ENCODE measurements at regions not wholly inside any gene's neighbourhood (a gene's known extent, or its start where the extent isn't known, plus 50 kb on each side); places are given as distances from the start of the nearest gene placed in this dataset.

DNA sequence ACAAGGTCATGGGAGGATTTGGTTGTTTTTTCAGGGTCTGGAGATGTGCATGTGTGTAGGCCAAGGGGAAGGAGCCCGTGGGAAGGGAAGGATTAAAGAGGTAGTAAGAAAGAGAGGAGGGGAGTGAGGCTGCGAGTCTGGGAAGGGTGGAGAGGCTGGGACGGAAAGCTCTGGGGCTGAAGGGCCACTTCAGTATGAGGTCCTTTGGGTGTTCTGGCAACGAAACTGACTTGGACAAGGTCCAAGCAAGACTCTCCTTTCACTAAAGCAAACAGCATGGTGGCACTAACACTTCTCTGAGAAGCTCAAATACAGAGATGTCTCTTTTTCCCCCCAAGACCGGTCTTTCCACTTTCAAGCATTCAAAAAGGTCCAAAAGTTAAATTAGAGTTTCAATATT lies 394.5 kb downstream of the ARHGEF28 start:
- WGBS, 2 donors: 87 to 91% methylated on average over 5 of the region's 5 CpGs
- H3K4me1 ChIP-seq: no peaks in the 10 kb centered on the region
- no peak overlapping the region for H3K4me3 ChIP-seq
- intact Hi-C loops (cut with DNase I; ENCODE audit: low total_unique reads): no loop called here
- DNase-seq: no peak
- H3K36me3 ChIP-seq (ENCODE audit: low read depth, missing control alignments): no peaks in the 10 kb centered on the region
- H3K9me3 ChIP-seq: no peaks in the 10 kb centered on the region
- TF ChIP-seq, protein P1, sequence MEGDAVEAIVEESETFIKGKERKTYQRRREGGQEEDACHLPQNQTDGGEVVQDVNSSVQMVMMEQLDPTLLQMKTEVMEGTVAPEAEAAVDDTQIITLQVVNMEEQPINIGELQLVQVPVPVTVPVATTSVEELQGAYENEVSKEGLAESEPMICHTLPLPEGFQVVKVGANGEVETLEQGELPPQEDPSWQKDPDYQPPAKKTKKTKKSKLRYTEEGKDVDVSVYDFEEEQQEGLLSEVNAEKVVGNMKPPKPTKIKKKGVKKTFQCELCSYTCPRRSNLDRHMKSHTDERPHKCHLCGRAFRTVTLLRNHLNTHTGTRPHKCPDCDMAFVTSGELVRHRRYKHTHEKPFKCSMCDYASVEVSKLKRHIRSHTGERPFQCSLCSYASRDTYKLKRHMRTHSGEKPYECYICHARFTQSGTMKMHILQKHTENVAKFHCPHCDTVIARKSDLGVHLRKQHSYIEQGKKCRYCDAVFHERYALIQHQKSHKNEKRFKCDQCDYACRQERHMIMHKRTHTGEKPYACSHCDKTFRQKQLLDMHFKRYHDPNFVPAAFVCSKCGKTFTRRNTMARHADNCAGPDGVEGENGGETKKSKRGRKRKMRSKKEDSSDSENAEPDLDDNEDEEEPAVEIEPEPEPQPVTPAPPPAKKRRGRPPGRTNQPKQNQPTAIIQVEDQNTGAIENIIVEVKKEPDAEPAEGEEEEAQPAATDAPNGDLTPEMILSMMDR (IDR thresholded peaks at IDR 0.05): no peak
- no peak for TF ChIP-seq POLR2A (IDR thresholded peaks at IDR 0.05)
- no peak overlapping the region for H3K27ac ChIP-seq
- no peaks in the 10 kb centered on the region for H3K27me3 ChIP-seq

DNA sequence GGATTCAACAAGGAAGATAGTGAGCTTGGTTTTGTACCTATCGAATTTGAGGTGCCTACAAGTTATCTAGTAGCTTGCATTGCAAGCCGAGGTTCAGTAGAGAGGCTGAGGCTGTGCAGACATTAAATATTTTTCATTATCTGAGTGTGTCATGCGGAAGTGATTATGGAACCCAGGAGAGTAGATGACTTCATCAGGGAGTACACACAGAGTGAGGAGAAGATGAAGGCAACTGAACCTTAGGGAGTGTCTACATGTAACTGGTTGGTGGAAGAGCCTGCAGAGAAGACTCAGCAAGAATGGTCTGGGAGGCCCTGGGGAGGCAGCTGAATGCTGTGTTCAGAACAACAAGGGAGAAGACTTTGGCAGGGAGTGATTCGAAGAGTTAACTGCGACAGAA lies 393.9 kb downstream of the ARHGEF28 start:
- Histone ChIP-seq H3K4me1 (no peaks in the 10 kb centered on the region), H3K36me3 (ENCODE audit: low read depth, missing control alignments) (no peaks in the 10 kb centered on the region), H3K27ac (no peak overlapping the region), H3K27me3 (no peaks in the 10 kb centered on the region), H3K4me3 (no peak overlapping the region), H3K9me3 (no peaks in the 10 kb centered on the region)
- TF ChIP-seq, protein P1 (IDR thresholded peaks at IDR 0.05): no peak
- TF ChIP-seq POLR2A (IDR thresholded peaks at IDR 0.05): no peak
- intact Hi-C loops (cut with DNase I; ENCODE audit: low total_unique reads): no loop called here
- WGBS, 2 donors: 91 to 92% methylated on average over 5 of the region's 5 CpGs
- no peak for DNase-seq

DNA sequence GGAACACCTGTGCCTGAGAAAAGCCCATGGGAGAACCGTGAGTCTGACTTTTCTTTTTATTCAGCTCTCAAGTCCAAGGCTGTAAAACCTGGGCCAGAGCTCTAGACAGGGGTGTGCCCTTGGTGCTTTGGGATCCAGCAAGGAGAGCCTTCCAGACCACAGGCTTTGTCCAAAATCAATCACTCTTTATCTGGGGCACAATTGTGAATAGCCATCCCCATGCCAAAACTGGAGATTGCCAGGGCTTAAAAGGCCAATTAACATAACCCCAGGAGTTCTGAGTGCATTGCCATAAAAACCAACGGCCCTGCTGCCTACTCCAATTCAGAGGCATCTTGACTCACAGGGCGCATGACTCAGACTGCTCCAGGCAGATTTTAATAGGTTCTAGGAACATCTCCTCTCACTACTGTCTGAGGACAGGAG lies 391.8 kb downstream of the ARHGEF28 start:
- H3K27me3 ChIP-seq: no peaks in the 10 kb centered on the region
- no peak overlapping the region for H3K4me3 ChIP-seq
- no peak overlapping the region for H3K27ac ChIP-seq
- H3K9me3 ChIP-seq: no peaks in the 10 kb centered on the region
- no peaks in the 10 kb centered on the region for H3K4me1 ChIP-seq
- intact Hi-C loops (cut with DNase I; ENCODE audit: low total_unique reads): no loop called here
- H3K36me3 ChIP-seq (ENCODE audit: low read depth, missing control alignments): no peaks in the 10 kb centered on the region
- no peak for TF ChIP-seq POLR2A (IDR thresholded peaks at IDR 0.05)
- TF ChIP-seq, protein P1 (IDR thresholded peaks at IDR 0.05): no peak
- no peak for DNase-seq
- 62 to 76% methylated on average over 3 of the region's 3 CpGs for WGBS, 2 donors

DNA sequence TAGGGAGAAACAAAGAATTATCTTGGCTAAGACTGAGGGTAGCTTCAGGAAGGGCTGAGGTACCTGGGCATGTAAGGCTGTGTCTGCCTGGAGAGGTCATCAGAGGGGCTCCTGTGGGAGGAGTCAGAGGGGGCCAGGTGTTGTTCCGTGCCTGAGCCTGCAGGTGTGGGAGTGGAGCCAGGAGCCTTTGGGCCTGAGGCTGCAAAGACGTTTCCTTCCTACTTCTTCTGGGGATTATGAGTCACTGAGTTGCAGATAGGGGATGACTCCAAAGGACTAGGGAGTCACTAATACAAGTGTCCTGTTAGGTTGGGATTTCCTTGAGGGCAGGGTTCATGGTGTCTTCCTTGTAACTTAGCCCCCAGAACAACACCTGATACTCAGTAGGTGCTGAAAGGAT lies 391.1 kb downstream of the ARHGEF28 start:
- no peak overlapping the region for H3K4me3 ChIP-seq
- no peaks in the 10 kb centered on the region for H3K27me3 ChIP-seq
- 54 to 61% methylated on average over 2 of the region's 2 CpGs for WGBS, 2 donors
- intact Hi-C loops (cut with DNase I; ENCODE audit: low total_unique reads): no loop called here
- no peak overlapping the region for H3K27ac ChIP-seq
- no peak for DNase-seq
- no peaks in the 10 kb centered on the region for H3K4me1 ChIP-seq
- TF ChIP-seq, protein P1 (IDR thresholded peaks at IDR 0.05): no peak
- TF ChIP-seq POLR2A (IDR thresholded peaks at IDR 0.05): no peak
- no peaks in the 10 kb centered on the region for H3K36me3 ChIP-seq (ENCODE audit: low read depth, missing control alignments)
- no peaks in the 10 kb centered on the region for H3K9me3 ChIP-seq

DNA sequence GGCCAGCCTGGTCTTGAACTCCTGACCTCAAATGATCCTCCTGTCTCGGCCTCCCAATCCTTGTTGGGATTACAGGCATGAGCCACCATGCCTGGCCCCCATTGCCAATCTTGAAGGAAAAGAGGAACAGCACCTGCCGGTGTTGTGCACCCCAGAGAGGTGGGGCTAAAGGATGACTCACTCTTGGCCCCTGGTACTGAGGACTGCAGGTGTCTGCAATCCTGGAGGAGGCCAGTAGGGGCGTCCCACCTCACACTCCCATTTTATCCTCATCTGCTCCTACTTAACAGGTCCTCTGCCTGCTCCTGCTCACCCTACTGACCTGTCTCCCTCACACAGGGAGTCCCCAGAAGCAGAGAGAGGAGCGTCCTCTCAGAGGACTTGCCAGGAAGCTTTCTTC lies 390.4 kb downstream of the ARHGEF28 start:
- Histone ChIP-seq H3K4me1 (no peaks in the 10 kb centered on the region), H3K27me3 (no peaks in the 10 kb centered on the region), H3K9me3 (no peaks in the 10 kb centered on the region), H3K27ac (no peak overlapping the region), H3K36me3 (ENCODE audit: low read depth, missing control alignments) (no peaks in the 10 kb centered on the region), H3K4me3 (no peak overlapping the region)
- no peak for TF ChIP-seq POLR2A (IDR thresholded peaks at IDR 0.05)
- TF ChIP-seq, protein P1 (IDR thresholded peaks at IDR 0.05): peak in 1 of 3 experiments; percentile 12
- WGBS, 2 donors: 72 to 80% methylated on average over 3 to 4 of the region's 4 CpGs
- intact Hi-C loops (cut with DNase I; ENCODE audit: low total_unique reads): no loop called here
- DNase-seq: no peak

Measured in testis (tissue), 2 donors.